ENCODE measurements at regions not wholly inside any gene's neighbourhood (a gene's known extent, or its start where the extent isn't known, plus 50 kb on each side); places are given as distances from the start of the nearest gene placed in this dataset.

GRCh38 chr5:141771562-141771961 is 89.5 kb upstream of the ARAP3 start:
- H3K27ac Mint-ChIP-seq: no peak overlapping the region
- Histone ChIP-seq H3K9me2 (ENCODE audit: insufficient read depth) (no peaks in the 10 kb centered on the region), H3K4me1 (ENCODE audit: insufficient read depth) (peaks cover 3% of the 10 kb centered on the region), H3K4me3 (no peak overlapping the region), H3K27me3 (ENCODE audit: insufficient read depth) (no peaks in the 10 kb centered on the region), H3K36me3 (ENCODE audit: insufficient read depth) (no peaks in the 10 kb centered on the region), H4K20me1 (replicated peaks; ENCODE audit: insufficient read depth) (no peaks in the 10 kb centered on the region), H3K79me2 (replicated peaks; ENCODE audit: insufficient read depth) (no peaks in the 10 kb centered on the region), H3K27ac (ENCODE audit: low read depth) (no peak overlapping the region), H2AFZ (no peak overlapping the region; the same call in 1 of the 2 replicates), H3F3A (replicated peaks; ENCODE audit: low read depth) (no peaks in the 10 kb centered on the region), H3K4me2 (no peak overlapping the region)
- ATAC-seq (peak; percentile 12; the same call in 2 of the 3 replicates), DNase-seq (ENCODE audit: low spot score) (no peak)
- peaks cover 20% of the 10 kb centered on the region for H3K4me1 Mint-ChIP-seq
- TF ChIP-seq, protein P1, sequence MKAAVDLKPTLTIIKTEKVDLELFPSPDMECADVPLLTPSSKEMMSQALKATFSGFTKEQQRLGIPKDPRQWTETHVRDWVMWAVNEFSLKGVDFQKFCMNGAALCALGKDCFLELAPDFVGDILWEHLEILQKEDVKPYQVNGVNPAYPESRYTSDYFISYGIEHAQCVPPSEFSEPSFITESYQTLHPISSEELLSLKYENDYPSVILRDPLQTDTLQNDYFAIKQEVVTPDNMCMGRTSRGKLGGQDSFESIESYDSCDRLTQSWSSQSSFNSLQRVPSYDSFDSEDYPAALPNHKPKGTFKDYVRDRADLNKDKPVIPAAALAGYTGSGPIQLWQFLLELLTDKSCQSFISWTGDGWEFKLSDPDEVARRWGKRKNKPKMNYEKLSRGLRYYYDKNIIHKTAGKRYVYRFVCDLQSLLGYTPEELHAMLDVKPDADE (IDR thresholded peaks at IDR 0.05): no peak
- TF ChIP-seq, protein P2, sequence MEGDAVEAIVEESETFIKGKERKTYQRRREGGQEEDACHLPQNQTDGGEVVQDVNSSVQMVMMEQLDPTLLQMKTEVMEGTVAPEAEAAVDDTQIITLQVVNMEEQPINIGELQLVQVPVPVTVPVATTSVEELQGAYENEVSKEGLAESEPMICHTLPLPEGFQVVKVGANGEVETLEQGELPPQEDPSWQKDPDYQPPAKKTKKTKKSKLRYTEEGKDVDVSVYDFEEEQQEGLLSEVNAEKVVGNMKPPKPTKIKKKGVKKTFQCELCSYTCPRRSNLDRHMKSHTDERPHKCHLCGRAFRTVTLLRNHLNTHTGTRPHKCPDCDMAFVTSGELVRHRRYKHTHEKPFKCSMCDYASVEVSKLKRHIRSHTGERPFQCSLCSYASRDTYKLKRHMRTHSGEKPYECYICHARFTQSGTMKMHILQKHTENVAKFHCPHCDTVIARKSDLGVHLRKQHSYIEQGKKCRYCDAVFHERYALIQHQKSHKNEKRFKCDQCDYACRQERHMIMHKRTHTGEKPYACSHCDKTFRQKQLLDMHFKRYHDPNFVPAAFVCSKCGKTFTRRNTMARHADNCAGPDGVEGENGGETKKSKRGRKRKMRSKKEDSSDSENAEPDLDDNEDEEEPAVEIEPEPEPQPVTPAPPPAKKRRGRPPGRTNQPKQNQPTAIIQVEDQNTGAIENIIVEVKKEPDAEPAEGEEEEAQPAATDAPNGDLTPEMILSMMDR (conservative IDR thresholded peaks at IDR 0.05; ENCODE audit: low read depth in 2 of 2): no peak
- TF ChIP-seq POLR2AphosphoS5 (IDR thresholded peaks at IDR 0.05; ENCODE audit: low read depth): no peak
- H3K36me3 Mint-ChIP-seq (ENCODE audit: low read depth): peaks cover 3% of the 10 kb centered on the region; the same call in 1 of the 3 replicates
- no peaks in the 10 kb centered on the region; the same call in 2 of the 3 replicates for H3K9me3 Mint-ChIP-seq
- peaks cover 16% of the 10 kb centered on the region for H3K27me3 Mint-ChIP-seq (ENCODE audit: insufficient read depth, low read depth, poor library complexity)
- H3K4me3 Mint-ChIP-seq: no peak overlapping the region

GRCh38 chr5:141771031-141771430 is 89.0 kb upstream of the ARAP3 start:
- peak; percentile 37 for DNase-seq (ENCODE audit: low spot score)
- H3K4me2 ChIP-seq: no peak overlapping the region
- H3K27me3 Mint-ChIP-seq (ENCODE audit: insufficient read depth, low read depth, poor library complexity): peaks cover 16% of the 10 kb centered on the region
- H3K36me3 ChIP-seq (ENCODE audit: insufficient read depth): no peaks in the 10 kb centered on the region
- H3K79me2 ChIP-seq (replicated peaks; ENCODE audit: insufficient read depth): no peaks in the 10 kb centered on the region
- peak overlapping the region; percentile 63; the same call in 1 of the 2 replicates for H2AFZ ChIP-seq
- H3K9me2 ChIP-seq (ENCODE audit: insufficient read depth): no peaks in the 10 kb centered on the region
- H3K9me3 Mint-ChIP-seq: no peaks in the 10 kb centered on the region; the same call in 2 of the 3 replicates
- no peak overlapping the region for H3K4me3 ChIP-seq
- peaks cover 20% of the 10 kb centered on the region for H3K4me1 Mint-ChIP-seq
- H3F3A ChIP-seq (replicated peaks; ENCODE audit: low read depth): no peaks in the 10 kb centered on the region
- no peak overlapping the region for H3K27ac Mint-ChIP-seq
- H3K36me3 Mint-ChIP-seq (ENCODE audit: low read depth): peaks cover 3% of the 10 kb centered on the region; the same call in 1 of the 3 replicates
- H3K4me3 Mint-ChIP-seq: no peak overlapping the region
- no peaks in the 10 kb centered on the region for H3K27me3 ChIP-seq (ENCODE audit: insufficient read depth)
- H3K4me1 ChIP-seq (ENCODE audit: insufficient read depth): peaks cover 3% of the 10 kb centered on the region
- no peaks in the 10 kb centered on the region for H4K20me1 ChIP-seq (replicated peaks; ENCODE audit: insufficient read depth)
- no peak overlapping the region for H3K27ac ChIP-seq (ENCODE audit: low read depth)
- ATAC-seq: peak; percentile 41
- TF ChIP-seq CREB1 (CRISPR knock-in tag; IDR thresholded peaks at IDR 0.05; ENCODE audit: low read depth): peak; percentile 64
- TF ChIP-seq, protein P3, sequence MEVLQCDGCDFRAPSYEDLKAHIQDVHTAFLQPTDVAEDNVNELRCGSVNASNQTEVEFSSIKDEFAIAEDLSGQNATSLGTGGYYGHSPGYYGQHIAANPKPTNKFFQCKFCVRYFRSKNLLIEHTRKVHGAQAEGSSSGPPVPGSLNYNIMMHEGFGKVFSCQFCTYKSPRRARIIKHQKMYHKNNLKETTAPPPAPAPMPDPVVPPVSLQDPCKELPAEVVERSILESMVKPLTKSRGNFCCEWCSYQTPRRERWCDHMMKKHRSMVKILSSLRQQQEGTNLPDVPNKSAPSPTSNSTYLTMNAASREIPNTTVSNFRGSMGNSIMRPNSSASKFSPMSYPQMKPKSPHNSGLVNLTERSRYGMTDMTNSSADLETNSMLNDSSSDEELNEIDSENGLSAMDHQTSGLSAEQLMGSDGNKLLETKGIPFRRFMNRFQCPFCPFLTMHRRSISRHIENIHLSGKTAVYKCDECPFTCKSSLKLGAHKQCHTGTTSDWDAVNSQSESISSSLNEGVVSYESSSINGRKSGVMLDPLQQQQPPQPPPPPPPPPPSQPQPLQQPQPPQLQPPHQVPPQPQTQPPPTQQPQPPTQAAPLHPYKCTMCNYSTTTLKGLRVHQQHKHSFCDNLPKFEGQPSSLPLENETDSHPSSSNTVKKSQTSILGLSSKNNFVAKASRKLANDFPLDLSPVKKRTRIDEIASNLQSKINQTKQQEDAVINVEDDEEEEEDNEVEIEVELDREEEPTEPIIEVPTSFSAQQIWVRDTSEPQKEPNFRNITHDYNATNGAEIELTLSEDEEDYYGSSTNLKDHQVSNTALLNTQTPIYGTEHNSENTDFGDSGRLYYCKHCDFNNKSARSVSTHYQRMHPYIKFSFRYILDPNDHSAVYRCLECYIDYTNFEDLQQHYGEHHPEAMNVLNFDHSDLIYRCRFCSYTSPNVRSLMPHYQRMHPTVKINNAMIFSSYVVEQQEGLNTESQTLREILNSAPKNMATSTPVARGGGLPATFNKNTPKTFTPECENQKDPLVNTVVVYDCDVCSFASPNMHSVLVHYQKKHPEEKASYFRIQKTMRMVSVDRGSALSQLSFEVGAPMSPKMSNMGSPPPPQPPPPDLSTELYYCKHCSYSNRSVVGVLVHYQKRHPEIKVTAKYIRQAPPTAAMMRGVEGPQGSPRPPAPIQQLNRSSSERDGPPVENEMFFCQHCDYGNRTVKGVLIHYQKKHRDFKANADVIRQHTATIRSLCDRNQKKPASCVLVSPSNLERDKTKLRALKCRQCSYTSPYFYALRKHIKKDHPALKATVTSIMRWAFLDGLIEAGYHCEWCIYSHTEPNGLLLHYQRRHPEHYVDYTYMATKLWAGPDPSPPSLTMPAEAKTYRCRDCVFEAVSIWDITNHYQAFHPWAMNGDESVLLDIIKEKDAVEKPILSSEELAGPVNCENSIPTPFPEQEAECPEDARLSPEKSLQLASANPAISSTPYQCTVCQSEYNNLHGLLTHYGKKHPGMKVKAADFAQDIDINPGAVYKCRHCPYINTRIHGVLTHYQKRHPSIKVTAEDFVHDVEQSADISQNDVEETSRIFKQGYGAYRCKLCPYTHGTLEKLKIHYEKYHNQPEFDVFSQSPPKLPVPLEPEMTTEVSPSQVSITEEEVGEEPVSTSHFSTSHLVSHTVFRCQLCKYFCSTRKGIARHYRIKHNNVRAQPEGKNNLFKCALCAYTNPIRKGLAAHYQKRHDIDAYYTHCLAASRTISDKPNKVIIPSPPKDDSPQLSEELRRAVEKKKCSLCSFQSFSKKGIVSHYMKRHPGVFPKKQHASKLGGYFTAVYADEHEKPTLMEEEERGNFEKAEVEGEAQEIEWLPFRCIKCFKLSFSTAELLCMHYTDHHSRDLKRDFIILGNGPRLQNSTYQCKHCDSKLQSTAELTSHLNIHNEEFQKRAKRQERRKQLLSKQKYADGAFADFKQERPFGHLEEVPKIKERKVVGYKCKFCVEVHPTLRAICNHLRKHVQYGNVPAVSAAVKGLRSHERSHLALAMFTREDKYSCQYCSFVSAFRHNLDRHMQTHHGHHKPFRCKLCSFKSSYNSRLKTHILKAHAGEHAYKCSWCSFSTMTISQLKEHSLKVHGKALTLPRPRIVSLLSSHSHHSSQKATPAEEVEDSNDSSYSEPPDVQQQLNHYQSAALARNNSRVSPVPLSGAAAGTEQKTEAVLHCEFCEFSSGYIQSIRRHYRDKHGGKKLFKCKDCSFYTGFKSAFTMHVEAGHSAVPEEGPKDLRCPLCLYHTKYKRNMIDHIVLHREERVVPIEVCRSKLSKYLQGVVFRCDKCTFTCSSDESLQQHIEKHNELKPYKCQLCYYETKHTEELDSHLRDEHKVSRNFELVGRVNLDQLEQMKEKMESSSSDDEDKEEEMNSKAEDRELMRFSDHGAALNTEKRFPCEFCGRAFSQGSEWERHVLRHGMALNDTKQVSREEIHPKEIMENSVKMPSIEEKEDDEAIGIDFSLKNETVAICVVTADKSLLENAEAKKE (CRISPR knock-in tag; IDR thresholded peaks at IDR 0.05): no peak

Measured in GM23338 (cell line).